ENCODE measurements at regions not wholly inside any gene's neighbourhood (a gene's known extent, or its start where the extent isn't known, plus 50 kb on each side); places are given as distances from the start of the nearest gene placed in this dataset.

DNA sequence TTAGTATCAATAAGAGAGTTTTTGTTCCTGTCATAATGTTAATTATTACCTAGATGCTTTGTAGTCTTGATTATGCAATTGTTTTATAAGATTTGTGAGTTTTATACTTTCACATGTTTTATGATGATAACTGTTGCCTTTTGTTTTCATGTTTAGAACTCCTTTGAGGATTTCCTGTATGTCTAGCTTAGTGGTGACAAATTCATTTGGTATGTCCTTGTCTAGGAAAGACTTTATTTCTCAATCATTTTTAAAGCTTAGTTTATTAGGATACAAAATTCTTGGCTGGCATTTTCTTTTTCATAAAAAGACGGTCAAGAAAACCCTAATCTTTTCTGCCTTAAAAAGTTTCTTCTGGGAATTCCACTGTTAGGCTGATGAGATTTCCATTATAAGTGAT is 849.9 kb upstream of the EYS start (continued):
- TF ChIP-seq, protein P1, sequence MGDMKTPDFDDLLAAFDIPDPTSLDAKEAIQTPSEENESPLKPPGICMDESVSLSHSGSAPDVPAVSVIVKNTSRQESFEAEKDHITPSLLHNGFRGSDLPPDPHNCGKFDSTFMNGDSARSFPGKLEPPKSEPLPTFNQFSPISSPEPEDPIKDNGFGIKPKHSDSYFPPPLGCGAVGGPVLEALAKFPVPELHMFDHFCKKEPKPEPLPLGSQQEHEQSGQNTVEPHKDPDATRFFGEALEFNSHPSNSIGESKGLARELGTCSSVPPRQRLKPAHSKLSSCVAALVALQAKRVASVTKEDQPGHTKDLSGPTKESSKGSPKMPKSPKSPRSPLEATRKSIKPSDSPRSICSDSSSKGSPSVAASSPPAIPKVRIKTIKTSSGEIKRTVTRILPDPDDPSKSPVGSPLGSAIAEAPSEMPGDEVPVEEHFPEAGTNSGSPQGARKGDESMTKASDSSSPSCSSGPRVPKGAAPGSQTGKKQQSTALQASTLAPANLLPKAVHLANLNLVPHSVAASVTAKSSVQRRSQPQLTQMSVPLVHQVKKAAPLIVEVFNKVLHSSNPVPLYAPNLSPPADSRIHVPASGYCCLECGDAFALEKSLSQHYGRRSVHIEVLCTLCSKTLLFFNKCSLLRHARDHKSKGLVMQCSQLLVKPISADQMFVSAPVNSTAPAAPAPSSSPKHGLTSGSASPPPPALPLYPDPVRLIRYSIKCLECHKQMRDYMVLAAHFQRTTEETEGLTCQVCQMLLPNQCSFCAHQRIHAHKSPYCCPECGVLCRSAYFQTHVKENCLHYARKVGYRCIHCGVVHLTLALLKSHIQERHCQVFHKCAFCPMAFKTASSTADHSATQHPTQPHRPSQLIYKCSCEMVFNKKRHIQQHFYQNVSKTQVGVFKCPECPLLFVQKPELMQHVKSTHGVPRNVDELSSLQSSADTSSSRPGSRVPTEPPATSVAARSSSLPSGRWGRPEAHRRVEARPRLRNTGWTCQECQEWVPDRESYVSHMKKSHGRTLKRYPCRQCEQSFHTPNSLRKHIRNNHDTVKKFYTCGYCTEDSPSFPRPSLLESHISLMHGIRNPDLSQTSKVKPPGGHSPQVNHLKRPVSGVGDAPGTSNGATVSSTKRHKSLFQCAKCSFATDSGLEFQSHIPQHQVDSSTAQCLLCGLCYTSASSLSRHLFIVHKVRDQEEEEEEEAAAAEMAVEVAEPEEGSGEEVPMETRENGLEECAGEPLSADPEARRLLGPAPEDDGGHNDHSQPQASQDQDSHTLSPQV (IDR thresholded peaks at IDR 0.05): no peak
- no peak for TF ChIP-seq KAT2A (conservative IDR thresholded peaks at IDR 0.05; ENCODE audit: control insufficient read depth, low read depth, low read length)
- TF ChIP-seq, protein P2, sequence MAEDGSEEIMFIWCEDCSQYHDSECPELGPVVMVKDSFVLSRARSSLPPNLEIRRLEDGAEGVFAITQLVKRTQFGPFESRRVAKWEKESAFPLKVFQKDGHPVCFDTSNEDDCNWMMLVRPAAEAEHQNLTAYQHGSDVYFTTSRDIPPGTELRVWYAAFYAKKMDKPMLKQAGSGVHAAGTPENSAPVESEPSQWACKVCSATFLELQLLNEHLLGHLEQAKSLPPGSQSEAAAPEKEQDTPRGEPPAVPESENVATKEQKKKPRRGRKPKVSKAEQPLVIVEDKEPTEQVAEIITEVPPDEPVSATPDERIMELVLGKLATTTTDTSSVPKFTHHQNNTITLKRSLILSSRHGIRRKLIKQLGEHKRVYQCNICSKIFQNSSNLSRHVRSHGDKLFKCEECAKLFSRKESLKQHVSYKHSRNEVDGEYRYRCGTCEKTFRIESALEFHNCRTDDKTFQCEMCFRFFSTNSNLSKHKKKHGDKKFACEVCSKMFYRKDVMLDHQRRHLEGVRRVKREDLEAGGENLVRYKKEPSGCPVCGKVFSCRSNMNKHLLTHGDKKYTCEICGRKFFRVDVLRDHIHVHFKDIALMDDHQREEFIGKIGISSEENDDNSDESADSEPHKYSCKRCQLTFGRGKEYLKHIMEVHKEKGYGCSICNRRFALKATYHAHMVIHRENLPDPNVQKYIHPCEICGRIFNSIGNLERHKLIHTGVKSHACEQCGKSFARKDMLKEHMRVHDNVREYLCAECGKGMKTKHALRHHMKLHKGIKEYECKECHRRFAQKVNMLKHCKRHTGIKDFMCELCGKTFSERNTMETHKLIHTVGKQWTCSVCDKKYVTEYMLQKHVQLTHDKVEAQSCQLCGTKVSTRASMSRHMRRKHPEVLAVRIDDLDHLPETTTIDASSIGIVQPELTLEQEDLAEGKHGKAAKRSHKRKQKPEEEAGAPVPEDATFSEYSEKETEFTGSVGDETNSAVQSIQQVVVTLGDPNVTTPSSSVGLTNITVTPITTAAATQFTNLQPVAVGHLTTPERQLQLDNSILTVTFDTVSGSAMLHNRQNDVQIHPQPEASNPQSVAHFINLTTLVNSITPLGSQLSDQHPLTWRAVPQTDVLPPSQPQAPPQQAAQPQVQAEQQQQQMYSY (CRISPR knock-in tag; IDR thresholded peaks at IDR 0.05): no peak

DNA sequence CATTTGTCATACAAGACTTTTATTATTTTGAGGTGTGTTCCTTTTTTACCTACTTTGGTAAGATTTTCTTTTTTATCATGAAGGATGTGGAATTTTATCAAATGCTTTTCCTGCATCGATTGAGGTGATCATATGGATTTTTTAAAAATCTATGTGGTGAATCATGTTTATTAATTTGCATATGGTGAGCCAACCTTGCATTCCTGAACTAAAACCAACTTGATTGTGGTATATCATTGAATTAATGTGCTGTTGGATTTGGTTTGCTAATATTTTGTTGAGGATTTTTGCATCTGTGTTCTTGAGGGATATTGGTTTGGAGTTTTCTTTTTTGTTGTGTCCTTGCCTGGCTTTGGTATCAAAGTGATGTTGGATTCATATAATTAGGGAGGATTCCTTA is 848.1 kb upstream of the EYS start:
- ATAC-seq (no peak), FAIRE-seq (no peak), DNase-seq (ENCODE audit: low read depth, low spot score) (no peak)
- SMC1A ChIA-PET (ENCODE audit: uncharacterized antibody, unreplicated experiment): no interaction called here
- H3K27me3 ChIP-seq (replicated peaks in 1 of 2; ENCODE audit: control insufficient read depth in 2 of 2, insufficient read depth in 2 of 2, low read length in 1 of 2): no peaks in the 10 kb centered on the region
- no peaks in the 10 kb centered on the region for H3K4me1 ChIP-seq (ENCODE audit: control insufficient read depth, insufficient read depth, low read length)
- H4K20me1 ChIP-seq (ENCODE audit: control insufficient read depth, insufficient read depth): no peaks in the 10 kb centered on the region
- no peak overlapping the region for H3K4me3 ChIP-seq
- in situ Hi-C loops (cut with MboI): no loop called here
- H3K79me2 ChIP-seq (ENCODE audit: control insufficient read depth, insufficient read depth, low read length): no peaks in the 10 kb centered on the region
- no peaks in the 10 kb centered on the region for H3K36me3 ChIP-seq (ENCODE audit: control insufficient read depth in 2 of 2, insufficient read depth in 2 of 2, low read length in 1 of 2)
- POLR2A ChIA-PET: no interaction called here
- TF ChIP-seq TCF12 (IDR thresholded peaks at IDR 0.05; ENCODE audit: low read depth, low read length) (no peak), ASH2L (IDR thresholded peaks at IDR 0.05; ENCODE audit: borderline replicate concordance, low read depth) (no peak), ZNF24 (IDR thresholded peaks at IDR 0.05) (no peak), NFYA (IDR thresholded peaks at IDR 0.05; ENCODE audit: borderline replicate concordance, low read depth, low read length) (no peak)
- TF ChIP-seq, protein P3, sequence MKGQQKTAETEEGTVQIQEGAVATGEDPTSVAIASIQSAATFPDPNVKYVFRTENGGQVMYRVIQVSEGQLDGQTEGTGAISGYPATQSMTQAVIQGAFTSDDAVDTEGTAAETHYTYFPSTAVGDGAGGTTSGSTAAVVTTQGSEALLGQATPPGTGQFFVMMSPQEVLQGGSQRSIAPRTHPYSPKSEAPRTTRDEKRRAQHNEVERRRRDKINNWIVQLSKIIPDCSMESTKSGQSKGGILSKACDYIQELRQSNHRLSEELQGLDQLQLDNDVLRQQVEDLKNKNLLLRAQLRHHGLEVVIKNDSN (IDR thresholded peaks at IDR 0.05; ENCODE audit: borderline replicate concordance, extremely low read length, insufficient read depth, low read depth, low read length): no peak
- no peak overlapping the region for H3K4me2 ChIP-seq (ENCODE audit: control insufficient read depth, insufficient read depth)
- intact Hi-C loops (cut with micrococcal nuclease; ENCODE audit: unreplicated experiment): no loop called here
- CTCF ChIA-PET: no interaction called here
- no peak overlapping the region for H2AFZ ChIP-seq (ENCODE audit: control insufficient read depth, low read depth, low read length)
- BruUV-seq (replicated peaks): no TSS peak
- H3K9ac ChIP-seq (ENCODE audit: control insufficient read depth, insufficient read depth, low read length): no peak overlapping the region
- H3K27ac ChIP-seq (ENCODE audit: control insufficient read depth, insufficient read depth): no peak overlapping the region
- no peaks in the 10 kb centered on the region; the same call in 2 of the 3 replicates for H3K9me3 ChIP-seq (replicated peaks; ENCODE audit: control insufficient read depth, insufficient read depth, low read length)
- RAD21 ChIA-PET (ENCODE audit: unreplicated experiment): no interaction called here
- WGBS (ENCODE audit: insufficient coverage, insufficient replicate concordance, low lambda C conversion rate, missing lambda C conversion rate): 8% methylated on average over 1 of the region's 1 CpG
